DOHH2 (cell line): ENCODE measurements at regions not wholly inside any gene's neighbourhood (a gene's known extent, or its start where the extent isn't known, plus 50 kb on each side); places are given as distances from the start of the nearest gene placed in this dataset.

Experiments used
- H3F3A ChIP-seq: fragments of 200-600 bp; sonication (generic), shearing (Covaris generic); 2 replicates; pipeline ENCODE4 v1.6.0; 2016; ENCODE audit warnings: antibody characterized with exemption, mild to moderate bottlenecking; ENCODE audit not compliant: control insufficient read depth, insufficient read depth
- H3K27ac ChIP-seq: fragments of 200-600 bp; sonication (generic); 2 replicates; pipeline ENCODE4 v1.5.1; 2014; ENCODE audit warnings: low read depth, mild to moderate bottlenecking, low read length, moderate library complexity
- H3K27me3 ChIP-seq: fragments of 200-600 bp; sonication (generic); 2 replicates; pipeline ENCODE4 v1.6.1; 2014; ENCODE audit warnings: mild to moderate bottlenecking, low read length, mixed read lengths; ENCODE audit not compliant: control insufficient read depth
- H3K36me3 ChIP-seq: fragments of 200-600 bp; sonication (generic); 2 replicates; pipeline ENCODE4 v1.6.1; 2014; ENCODE audit warnings: mild to moderate bottlenecking, low read length, moderate library complexity, mixed read lengths; ENCODE audit not compliant: control insufficient read depth
- H3K4me1 ChIP-seq: fragments of 200-600 bp; sonication (generic); 2 replicates; pipeline ENCODE4 v1.6.1; 2014; ENCODE audit warnings: mild to moderate bottlenecking, low read length, mixed read lengths; ENCODE audit not compliant: control insufficient read depth
- H3K4me2 ChIP-seq: fragments of 200-600 bp; sonication (generic); 2 replicates; pipeline ENCODE4 v1.6.0; 2014; ENCODE audit warnings: mild to moderate bottlenecking, low read length, moderate library complexity
- H3K4me3 ChIP-seq: fragments of 200-600 bp; sonication (generic); 2 replicates; pipeline ENCODE4 v1.5.1; 2014; ENCODE audit warnings: mild to moderate bottlenecking, low read length, mixed read lengths
- H3K79me2 ChIP-seq: fragments of 200-600 bp; sonication (generic); 2 replicates; pipeline ENCODE4 v1.6.1; 2014; ENCODE audit warnings: mild to moderate bottlenecking, low read length, mixed read lengths; ENCODE audit not compliant: control insufficient read depth
- H3K9me2 ChIP-seq: fragments of 200-600 bp; sonication (generic); replicated peaks from 2 replicates; pipeline ENCODE4 v1.6.1; 2014; ENCODE audit warnings: mild to moderate bottlenecking, low read length, mixed read lengths; ENCODE audit not compliant: control insufficient read depth
- H3K9me3 ChIP-seq: fragments of 200-600 bp; sonication (generic); 2 replicates; pipeline ENCODE4 v1.6.1; 2014; ENCODE audit warnings: antibody characterized with exemption, low read length, mixed read lengths; ENCODE audit not compliant: control insufficient read depth, insufficient read depth
- H4K20me1 ChIP-seq: fragments of 200-600 bp; sonication (generic); 2 replicates; pipeline ENCODE4 v1.6.0; 2014; ENCODE audit warnings: low read depth, mild to moderate bottlenecking, antibody characterized with exemption, low read length, moderate library complexity; ENCODE audit not compliant: control insufficient read depth, insufficient read depth
- CTCF ChIP-seq: fragments of 200-600 bp; sonication (generic); IDR thresholded peaks from one replicate; pipeline ENCODE4 v1.5.1; 2014; ENCODE audit warnings: antibody characterized with exemption, mild to moderate bottlenecking, low read depth, low read length; ENCODE audit not compliant: poor library complexity, severe bottlenecking
- EZH2phosphoT487 ChIP-seq: fragments of 200-600 bp; sonication (generic); IDR thresholded peaks from 2 replicates; pipeline ENCODE4 v1.6.1; 2017; ENCODE audit warnings: borderline replicate concordance, mild to moderate bottlenecking, antibody characterized with exemption, low read length, moderate library complexity, mixed read lengths

- no peak overlapping the region for H3K4me2 ChIP-seq
- no peaks in the 10 kb centered on the region for H3F3A ChIP-seq
- TF ChIP-seq EZH2phosphoT487 (no peak), CTCF (no peak)
- peaks cover 95% of the 10 kb centered on the region for H3K79me2 ChIP-seq
- H3K36me3 ChIP-seq = peaks cover 25% of the 10 kb centered on the region
- no peaks in the 10 kb centered on the region for H3K9me3 ChIP-seq
- H3K27ac ChIP-seq = no peak overlapping the region
- H4K20me1 ChIP-seq = no peaks in the 10 kb centered on the region
- H3K4me3 ChIP-seq = no peak overlapping the region
- no peaks in the 10 kb centered on the region for H3K27me3 ChIP-seq
- peaks cover 45% of the 10 kb centered on the region for H3K4me1 ChIP-seq
- H3K9me2 ChIP-seq = no peaks in the 10 kb centered on the region
Measured at GRCh38 chr5:124692950-124693349, 53.5 kb downstream of the ZNF608 start.

- no peak overlapping the region for H3K4me2 ChIP-seq
- H3K4me1 ChIP-seq = peaks cover 46% of the 10 kb centered on the region
- TF ChIP-seq EZH2phosphoT487 (no peak), CTCF (no peak)
- no peaks in the 10 kb centered on the region for H3K9me3 ChIP-seq
- no peaks in the 10 kb centered on the region for H3K27me3 ChIP-seq
- H3F3A ChIP-seq = no peaks in the 10 kb centered on the region
- H3K4me3 ChIP-seq = no peak overlapping the region
- H3K79me2 ChIP-seq = peaks cover 95% of the 10 kb centered on the region
- no peak overlapping the region for H3K27ac ChIP-seq
- peaks cover 25% of the 10 kb centered on the region for H3K36me3 ChIP-seq
- no peaks in the 10 kb centered on the region for H4K20me1 ChIP-seq
- no peaks in the 10 kb centered on the region for H3K9me2 ChIP-seq
Measured at GRCh38 chr5:124692324-124692723, 54.1 kb downstream of the ZNF608 start.

GRCh38 chr5:124689653-124690052, 56.8 kb downstream of the ZNF608 start:
- no peaks in the 10 kb centered on the region for H3K9me3 ChIP-seq
- H3K27me3 ChIP-seq = no peaks in the 10 kb centered on the region
- H3K9me2 ChIP-seq = no peaks in the 10 kb centered on the region
- H3K36me3 ChIP-seq = peaks cover 10% of the 10 kb centered on the region
- H3K79me2 ChIP-seq = peaks cover 95% of the 10 kb centered on the region
- H3K4me1 ChIP-seq = peaks cover 44% of the 10 kb centered on the region
- H3K4me2 ChIP-seq = no peak overlapping the region
- H4K20me1 ChIP-seq = no peaks in the 10 kb centered on the region
- H3K4me3 ChIP-seq = no peak overlapping the region
- H3K27ac ChIP-seq = no peak overlapping the region
- no peaks in the 10 kb centered on the region for H3F3A ChIP-seq
- TF ChIP-seq CTCF = no peak
- no peak for TF ChIP-seq EZH2phosphoT487
